HG03103 (cell line): ENCODE measurements at regions not wholly inside any gene's neighbourhood (a gene's known extent, or its start where the extent isn't known, plus 50 kb on each side); places are given as distances from the start of the nearest gene placed in this dataset.
A peak's percentile ranks its signal among the peaks of the same experiment; 100 is the strongest.

Experiments
- ATAC-seq: cut with Tn5 transposase; IDR thresholded peaks from one replicate; pipeline ENCODE4 v1.9.1; 2021; ENCODE audit warnings: low read depth; ENCODE audit not compliant: unreplicated experiment

DNA sequence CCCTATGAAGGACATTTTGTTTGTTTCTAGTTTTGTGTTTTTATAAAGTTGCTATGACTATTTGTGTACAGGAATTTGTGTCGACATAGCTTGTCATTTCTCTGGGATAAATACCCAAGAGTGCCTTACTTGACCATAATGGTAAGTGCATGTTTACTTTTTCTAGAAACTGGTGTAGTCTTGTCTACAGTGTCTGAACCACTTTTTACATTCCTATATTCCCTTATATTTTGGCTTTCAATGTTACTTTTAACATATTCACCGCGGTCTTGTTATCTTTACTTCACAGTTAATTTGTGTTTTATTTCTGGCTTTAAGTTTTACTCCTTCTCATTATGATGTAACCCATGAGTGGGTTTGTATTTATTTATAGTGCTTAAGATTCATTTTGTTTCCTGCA lies 444.4 kb upstream of the RGS17 start:
- no peak for ATAC-seq

GRCh38 chr6:153574231-153574630 lies 443.1 kb upstream of the RGS17 start:
- ATAC-seq = no peak

GRCh38 chr6:153572371-153572770 lies 441.3 kb upstream of the RGS17 start:
- ATAC-seq = no peak

DNA sequence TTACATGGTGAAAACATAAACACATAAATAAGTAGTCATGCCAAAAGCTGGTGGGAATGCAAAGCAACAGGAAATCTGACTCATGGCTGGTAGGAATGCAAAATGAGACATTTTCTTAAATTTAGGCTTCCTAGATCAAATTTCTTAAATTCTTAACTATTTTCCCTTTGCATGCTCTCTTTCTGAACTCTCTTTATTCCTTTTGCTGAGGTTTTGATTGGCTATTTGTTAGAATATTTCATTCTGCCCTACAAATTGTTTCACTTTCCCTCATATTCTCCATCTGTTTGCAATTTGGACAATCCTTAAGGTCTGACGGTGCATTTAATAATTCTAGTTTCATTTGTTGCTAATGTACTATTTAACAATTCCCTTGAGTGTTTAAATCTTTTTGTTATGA lies 437.5 kb upstream of the RGS17 start:
- ATAC-seq = no peak

GRCh38 chr6:153564803-153565202 lies 433.7 kb upstream of the RGS17 start:
- no peak for ATAC-seq

GRCh38 chr6:153563001-153563400 lies 431.9 kb upstream of the RGS17 start:
- no peak for ATAC-seq

- ATAC-seq = no peak
Measured at GRCh38 chr6:153553627-153554026, 422.5 kb upstream of the RGS17 start.

DNA sequence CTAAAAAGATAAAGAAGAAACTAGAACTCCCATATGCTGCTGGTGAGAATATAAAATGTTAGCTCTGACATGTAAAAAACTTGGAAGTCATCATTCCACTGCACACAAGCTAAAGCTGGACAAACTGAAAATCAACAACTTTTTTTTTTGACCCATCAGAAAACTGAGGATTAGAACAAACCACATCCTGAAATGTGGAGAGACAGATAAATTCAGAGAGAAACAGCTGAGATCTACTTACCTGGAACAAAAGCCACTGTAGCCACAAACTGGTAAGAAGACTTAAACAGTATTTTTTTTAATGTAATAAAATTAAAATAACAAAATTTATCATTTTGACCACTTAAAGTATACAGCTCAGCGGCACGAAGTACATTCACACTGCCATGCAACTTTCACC lies 408.5 kb upstream of the RGS17 start:
- no peak for ATAC-seq

DNA sequence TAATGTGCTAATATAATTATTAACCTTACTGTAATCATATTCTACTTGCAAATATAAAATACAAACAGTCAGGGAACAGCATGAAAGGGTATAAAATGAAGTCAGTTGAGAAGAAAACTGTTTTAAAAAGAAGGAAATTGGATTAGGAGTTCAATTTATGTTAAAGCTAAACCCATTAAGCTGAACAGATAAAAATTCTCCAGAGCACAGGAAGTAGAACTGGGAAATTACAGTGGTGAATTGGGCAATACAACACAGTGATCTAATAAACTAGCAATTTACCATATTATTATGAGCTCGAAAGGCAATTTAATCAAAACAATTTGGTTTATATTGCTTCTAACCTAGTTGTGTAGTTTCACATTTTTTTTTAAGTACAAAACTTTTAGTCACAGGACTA lies 407.4 kb upstream of the RGS17 start:
- ATAC-seq = no peak

GRCh38 chr6:153537422-153537821 lies 406.3 kb upstream of the RGS17 start:
- ATAC-seq = no peak

- no peak for ATAC-seq
Measured at GRCh38 chr6:153526479-153526878, 395.4 kb upstream of the RGS17 start.

GRCh38 chr6:153525998-153526397 lies 394.9 kb upstream of the RGS17 start:
- ATAC-seq = no peak

DNA sequence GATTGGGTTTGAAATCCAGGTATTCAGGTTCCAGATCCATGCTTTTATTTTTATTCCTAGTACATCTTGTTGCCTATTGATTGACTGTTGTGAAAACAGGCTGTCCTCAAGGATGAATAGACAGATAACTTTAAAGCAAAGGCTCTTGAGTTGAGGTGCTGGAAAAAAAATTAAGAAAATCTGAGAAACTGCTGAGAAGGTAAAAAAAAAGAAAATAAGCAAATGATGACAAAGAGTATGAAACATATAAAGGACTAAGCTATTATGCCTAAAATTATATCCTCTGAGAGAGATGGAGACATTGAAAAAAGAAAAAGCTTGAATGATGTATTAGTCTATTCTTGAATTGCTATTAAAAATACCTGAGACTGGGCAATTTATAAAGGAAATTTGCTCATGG lies 392.3 kb upstream of the RGS17 start:
- ATAC-seq = no peak

DNA sequence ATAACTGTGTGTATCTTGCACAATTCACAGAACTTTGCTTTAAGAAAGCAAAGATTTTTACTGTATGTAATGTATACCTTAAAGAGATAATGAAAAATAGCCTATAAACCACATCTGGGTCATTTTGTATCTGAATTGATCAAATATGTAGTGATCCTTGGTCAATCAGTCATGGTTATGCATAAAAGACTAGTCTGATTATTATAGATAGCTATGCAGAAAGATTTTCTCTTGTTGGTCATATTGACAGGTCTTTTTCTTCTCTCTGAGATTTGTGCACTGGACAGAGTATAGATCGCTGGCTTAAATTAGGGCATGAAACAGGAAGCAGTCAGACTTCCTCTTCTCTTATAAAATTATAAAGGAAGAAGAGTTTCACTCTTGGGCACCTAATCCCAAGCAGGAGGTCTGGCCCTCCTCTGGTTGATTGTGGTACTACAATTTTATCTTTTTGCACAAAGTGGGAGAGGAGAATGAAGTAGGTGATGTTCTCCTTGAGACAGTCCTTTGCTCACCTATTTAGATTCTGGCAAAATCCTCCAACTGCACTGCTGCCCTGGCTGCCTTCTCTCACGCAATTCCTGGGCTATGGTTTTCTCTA lies 380.9 kb upstream of the RGS17 start:
- ATAC-seq = peak; percentile 95

DNA sequence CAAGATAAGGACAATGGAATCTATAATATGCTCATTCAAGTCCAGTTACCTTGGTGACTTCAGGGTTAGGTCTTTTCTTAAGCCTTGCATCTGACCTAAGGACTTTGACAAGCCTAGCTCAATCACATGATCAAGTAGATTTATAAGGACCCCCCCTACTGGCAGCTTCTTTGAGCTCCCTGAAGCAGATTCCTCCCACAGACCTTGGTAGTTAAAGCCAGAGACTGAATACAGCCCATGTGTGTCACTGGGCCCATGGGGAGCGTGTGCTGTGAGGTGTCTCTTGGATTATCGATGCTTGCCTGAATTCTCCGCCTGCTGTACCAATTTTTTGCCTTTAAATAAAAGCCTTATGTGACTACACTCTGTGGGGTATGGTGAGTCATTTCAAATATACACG lies 372.7 kb upstream of the RGS17 start:
- ATAC-seq = no peak

DNA sequence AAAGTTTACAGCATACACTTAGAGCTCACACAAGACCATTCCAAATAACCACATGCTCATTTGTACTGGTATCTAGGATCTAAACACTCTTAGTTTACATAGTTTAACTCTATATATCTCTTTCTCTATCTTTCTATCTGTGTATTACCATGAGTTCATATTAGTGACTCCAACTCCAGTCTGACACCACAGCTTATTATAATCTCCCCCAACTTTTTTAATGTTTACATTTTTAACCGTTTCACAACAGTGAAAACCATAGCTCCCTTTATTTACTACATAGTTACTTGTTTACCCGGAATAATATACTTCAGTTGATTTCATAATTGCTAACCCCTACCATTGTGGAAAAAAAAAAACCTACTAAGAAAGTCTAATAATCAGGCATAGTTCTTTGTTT lies 362.4 kb upstream of the RGS17 start:
- ATAC-seq = no peak

GRCh38 chr6:153489479-153489878 lies 358.4 kb upstream of the RGS17 start:
- ATAC-seq = no peak

- ATAC-seq = no peak
Measured at GRCh38 chr6:153488267-153488666, 357.2 kb upstream of the RGS17 start.

DNA sequence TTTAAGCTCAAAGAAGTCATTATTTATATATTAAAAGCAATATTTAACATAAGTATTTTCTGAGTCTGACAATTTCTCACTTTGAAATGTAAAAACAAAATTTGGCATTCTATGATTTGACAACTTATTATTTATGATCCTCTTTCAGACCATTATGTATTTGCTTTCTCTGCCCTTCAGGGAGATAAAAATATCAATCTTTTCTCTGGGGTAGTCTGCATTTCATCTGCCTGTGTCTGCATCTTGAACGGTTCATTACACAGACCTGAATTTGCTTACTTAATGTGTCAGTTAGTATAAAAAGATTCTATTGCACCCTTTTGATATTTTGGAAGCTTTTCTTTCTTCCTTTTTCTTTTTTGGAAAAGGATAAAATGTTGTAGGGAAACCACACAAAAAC lies 354.0 kb upstream of the RGS17 start:
- ATAC-seq = no peak

- no peak for ATAC-seq
Measured at GRCh38 chr6:153484056-153484455, 353.0 kb upstream of the RGS17 start.

- no peak for ATAC-seq
Measured at GRCh38 chr6:153476243-153476642, 345.2 kb upstream of the RGS17 start.

GRCh38 chr6:153465050-153465449 lies 334.0 kb upstream of the RGS17 start:
- no peak for ATAC-seq

DNA sequence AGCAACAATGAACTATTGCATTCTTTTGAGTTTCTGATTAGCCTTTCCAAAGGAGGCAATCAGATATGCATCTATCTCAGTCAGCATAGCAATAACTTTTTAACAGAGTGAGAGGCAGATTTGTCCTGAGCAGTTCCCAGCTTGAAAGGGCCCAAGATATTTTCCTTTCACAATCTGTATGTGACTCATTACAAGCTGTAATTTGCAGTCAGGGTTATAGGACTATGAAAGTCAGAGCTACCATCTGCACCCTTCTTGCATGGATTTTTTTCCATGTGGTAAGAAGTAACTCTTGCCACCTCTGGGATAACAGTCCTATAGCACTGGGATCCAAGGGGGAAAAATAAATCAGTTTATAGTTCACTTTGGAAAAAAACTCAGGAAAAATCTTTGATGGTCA lies 318.2 kb upstream of the RGS17 start:
- ATAC-seq = no peak
